IgD-negative memory B cell (primary cell): ENCODE measurements at regions not wholly inside any gene's neighbourhood (a gene's known extent, or its start where the extent isn't known, plus 50 kb on each side); places are given as distances from the start of the nearest gene placed in this dataset.

Source experiments
- H3K27ac Mint-ChIP-seq, 3 donors: one replicate each; pipeline ENCODE4 v1.8.0; 2020 to 2022; ENCODE audit warnings: mild to moderate bottlenecking in 3 of 3, mixed read lengths in 3 of 3, moderate library complexity in 1 of 3
- H3K27me3 Mint-ChIP-seq: one replicate; pipeline ENCODE4 v1.8.0; 2021; ENCODE audit warnings: mixed read lengths
- H3K36me3 Mint-ChIP-seq: one replicate; pipeline ENCODE4 v1.8.0; 2020; ENCODE audit warnings: mild to moderate bottlenecking, mixed read lengths
- H3K4me1 Mint-ChIP-seq, 3 donors: one replicate each; pipeline ENCODE4 v1.8.0; 2020 to 2022; ENCODE audit warnings: mixed read lengths in 3 of 3, mild to moderate bottlenecking in 1 of 3
- H3K4me3 Mint-ChIP-seq, 4 donors: one replicate each; pipeline ENCODE4 v1.8.0; 2020 to 2022; ENCODE audit warnings: mild to moderate bottlenecking in 4 of 4, mixed read lengths in 4 of 4, moderate library complexity in 3 of 4
- H3K9me3 Mint-ChIP-seq, 3 donors: one replicate each; pipeline ENCODE4 v1.8.0; 2020 to 2021; ENCODE audit warnings: mixed read lengths in 3 of 3, mild to moderate bottlenecking in 1 of 3

DNA sequence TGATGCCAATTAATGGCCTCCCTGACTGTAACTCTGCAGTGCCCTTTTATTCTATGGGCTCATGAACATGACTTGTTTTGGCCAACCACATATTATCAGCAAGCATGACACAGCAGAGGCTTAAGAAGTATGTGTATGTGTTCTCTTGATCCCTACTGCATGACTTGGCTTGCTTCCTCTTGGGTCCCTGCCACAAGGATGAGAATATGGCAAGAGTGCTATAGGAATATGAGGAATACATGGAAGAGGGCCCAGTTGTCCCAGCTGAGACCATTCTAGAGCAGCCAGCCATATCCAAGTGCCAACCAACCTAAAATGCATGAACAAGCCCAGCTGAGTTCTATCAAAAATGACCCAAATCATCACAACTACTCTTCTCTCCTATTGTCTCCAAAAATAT, 576.7 kb upstream of the PCDH9 start:
- no peaks in the 10 kb centered on the region for H3K36me3 Mint-ChIP-seq
- no peak overlapping the region for H3K27ac Mint-ChIP-seq
- H3K4me1 Mint-ChIP-seq, result no peaks in the 10 kb centered on the region
- no peak overlapping the region for H3K4me3 Mint-ChIP-seq
- H3K27me3 Mint-ChIP-seq, result no peaks in the 10 kb centered on the region
- H3K9me3 Mint-ChIP-seq, result peaks cover 2 to 3% (median 2%) of the 10 kb centered on the region in 3 donors

- H3K27me3 Mint-ChIP-seq, result no peaks in the 10 kb centered on the region
- H3K4me3 Mint-ChIP-seq, result no peak overlapping the region
- peaks cover 0 to 3% (median 2%) of the 10 kb centered on the region in 3 donors for H3K9me3 Mint-ChIP-seq
- no peaks in the 10 kb centered on the region for H3K36me3 Mint-ChIP-seq
- no peak overlapping the region for H3K27ac Mint-ChIP-seq
- no peaks in the 10 kb centered on the region for H3K4me1 Mint-ChIP-seq
Measured at GRCh38 chr13:67803118-67803517, 573.0 kb upstream of the PCDH9 start.

DNA sequence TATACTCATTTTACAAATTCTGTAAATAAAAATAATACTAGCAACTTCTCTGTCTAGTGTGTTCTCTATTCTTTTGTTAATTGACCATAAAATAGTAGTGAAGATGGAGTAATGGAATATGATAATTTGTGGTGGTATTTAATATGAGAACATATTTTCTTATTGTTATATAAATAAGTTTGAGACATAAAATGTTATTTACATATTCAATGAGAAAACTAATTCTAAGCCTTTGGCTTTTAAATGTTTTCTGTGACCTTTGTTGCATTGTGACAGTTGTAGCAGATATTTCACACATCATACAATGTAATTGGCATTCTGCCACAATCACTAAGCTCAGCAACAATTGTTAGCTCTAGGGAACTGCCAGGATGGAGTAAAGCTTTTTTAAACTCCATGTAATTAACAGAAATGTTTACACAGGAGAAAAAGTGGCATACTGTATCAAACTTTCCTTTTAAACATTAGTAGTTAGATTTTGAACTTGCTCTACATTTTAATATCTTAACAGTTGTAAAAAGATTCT, 562.1 kb upstream of the PCDH9 start:
- Mint-ChIP-seq H3K4me1 (no peaks in the 10 kb centered on the region), H3K9me3 (peaks cover 1 to 4% (median 2%) of the 10 kb centered on the region in 3 donors), H3K27ac (no peak overlapping the region), H3K4me3 (no peak overlapping the region), H3K27me3 (no peaks in the 10 kb centered on the region), H3K36me3 (no peaks in the 10 kb centered on the region)

DNA sequence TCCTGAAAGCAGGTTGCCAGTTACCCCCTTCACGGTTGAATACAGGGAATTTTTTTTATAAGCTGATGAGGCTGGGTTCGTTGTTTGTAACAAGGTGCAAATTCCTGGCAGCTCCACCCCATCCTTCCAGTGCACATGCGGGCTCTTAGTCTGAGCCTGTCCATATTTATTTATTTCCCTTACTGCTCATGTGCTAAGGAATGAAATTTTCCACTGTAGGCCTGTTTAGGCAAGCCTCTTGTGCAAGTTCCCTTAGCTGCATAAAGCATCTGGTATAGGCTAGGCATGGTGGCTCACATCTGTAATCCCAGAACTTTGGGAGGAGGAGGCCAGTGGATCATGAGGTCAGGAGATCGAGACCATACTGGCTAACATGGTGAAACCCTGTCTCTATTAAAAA, 560.9 kb upstream of the PCDH9 start:
- H3K27ac Mint-ChIP-seq, result no peak overlapping the region
- no peaks in the 10 kb centered on the region for H3K36me3 Mint-ChIP-seq
- no peaks in the 10 kb centered on the region for H3K4me1 Mint-ChIP-seq
- no peaks in the 10 kb centered on the region for H3K27me3 Mint-ChIP-seq
- no peak overlapping the region for H3K4me3 Mint-ChIP-seq
- H3K9me3 Mint-ChIP-seq, result peaks cover 2 to 4% (median 2%) of the 10 kb centered on the region in 3 donors

GRCh38 chr13:67776151-67776550, 546.0 kb upstream of the PCDH9 start:
- Mint-ChIP-seq H3K36me3 (no peaks in the 10 kb centered on the region), H3K27me3 (no peaks in the 10 kb centered on the region), H3K4me3 (no peak overlapping the region), H3K9me3 (peaks cover 0 to 7% (median 4%) of the 10 kb centered on the region in 3 donors), H3K4me1 (no peaks in the 10 kb centered on the region), H3K27ac (no peak overlapping the region)

DNA sequence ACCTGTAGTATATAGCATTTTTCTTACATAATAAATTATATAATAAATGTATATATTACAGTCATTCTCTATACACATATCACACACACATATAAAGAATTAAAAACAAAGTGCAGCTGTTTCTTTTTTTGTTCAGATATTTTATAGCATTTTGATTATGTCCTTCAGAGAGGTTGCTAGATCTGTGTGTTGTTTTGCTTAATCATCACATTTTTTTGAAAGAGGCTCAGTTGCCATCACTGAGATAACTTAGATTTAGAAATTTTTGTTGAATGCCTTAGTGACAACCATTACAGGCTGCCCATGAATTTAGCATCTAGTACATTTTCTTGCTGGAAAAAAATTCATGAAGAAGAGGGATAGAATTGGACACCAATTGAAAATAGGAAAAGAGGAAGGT, 545.2 kb upstream of the PCDH9 start:
- H3K27ac Mint-ChIP-seq, result no peak overlapping the region
- H3K27me3 Mint-ChIP-seq, result no peaks in the 10 kb centered on the region
- H3K9me3 Mint-ChIP-seq, result peaks cover 0 to 7% (median 4%) of the 10 kb centered on the region in 3 donors
- H3K4me1 Mint-ChIP-seq, result no peaks in the 10 kb centered on the region
- no peaks in the 10 kb centered on the region for H3K36me3 Mint-ChIP-seq
- H3K4me3 Mint-ChIP-seq, result no peak overlapping the region

- Mint-ChIP-seq H3K27ac (no peak overlapping the region), H3K4me1 (no peaks in the 10 kb centered on the region), H3K9me3 (peaks cover 0 to 7% (median 5%) of the 10 kb centered on the region in 3 donors), H3K36me3 (no peaks in the 10 kb centered on the region), H3K27me3 (no peaks in the 10 kb centered on the region), H3K4me3 (no peak overlapping the region)
Measured at GRCh38 chr13:67772807-67773453, 542.8 kb upstream of the PCDH9 start.

DNA sequence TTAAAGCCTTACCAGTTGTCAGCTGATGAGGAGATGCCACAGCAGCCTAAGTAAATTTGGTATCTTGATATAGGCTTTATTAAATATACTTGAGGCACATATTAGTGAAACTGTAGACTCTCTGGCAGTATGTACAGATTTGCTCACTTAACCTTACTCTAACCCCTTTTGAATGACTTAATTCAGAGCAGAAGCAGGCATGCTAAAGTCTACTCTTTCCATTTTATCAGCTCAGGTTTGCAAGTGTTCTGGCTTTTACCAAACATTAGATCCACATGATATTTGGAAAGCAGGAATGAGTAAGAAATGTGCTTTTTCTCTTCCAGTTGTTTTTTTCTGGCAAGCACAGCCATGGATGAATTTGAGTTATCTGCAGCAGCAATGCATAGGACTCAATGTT, 541.0 kb upstream of the PCDH9 start:
- H3K36me3 Mint-ChIP-seq, result no peaks in the 10 kb centered on the region
- no peaks in the 10 kb centered on the region for H3K27me3 Mint-ChIP-seq
- no peaks in the 10 kb centered on the region for H3K4me1 Mint-ChIP-seq
- peaks cover 0 to 8% (median 5%) of the 10 kb centered on the region in 3 donors for H3K9me3 Mint-ChIP-seq
- H3K4me3 Mint-ChIP-seq, result no peak overlapping the region
- no peak overlapping the region for H3K27ac Mint-ChIP-seq

- Mint-ChIP-seq H3K4me3 (no peak overlapping the region), H3K27me3 (no peaks in the 10 kb centered on the region)
Measured at GRCh38 chr13:67769987-67770341, 539.8 kb upstream of the PCDH9 start.

GRCh38 chr13:67769063-67769986, 539.2 kb upstream of the PCDH9 start:
- Mint-ChIP-seq H3K36me3 (no peaks in the 10 kb centered on the region), H3K4me1 (no peaks in the 10 kb centered on the region), H3K27me3 (no peaks in the 10 kb centered on the region), H3K4me3 (no peak overlapping the region), H3K9me3 (peaks cover 0 to 10% (median 5%) of the 10 kb centered on the region in 3 donors), H3K27ac (no peak overlapping the region)

More at GRCh38 chr13:67769987-67770341, 539.8 kb upstream of the PCDH9 start:
- Mint-ChIP-seq H3K27ac (no peak overlapping the region), H3K4me1 (no peaks in the 10 kb centered on the region), H3K9me3 (peaks cover 0 to 10% (median 5%) of the 10 kb centered on the region in 3 donors), H3K36me3 (no peaks in the 10 kb centered on the region)

GRCh38 chr13:67763984-67764383, 533.8 kb upstream of the PCDH9 start:
- Mint-ChIP-seq H3K36me3 (peaks cover 1% of the 10 kb centered on the region), H3K27me3 (no peaks in the 10 kb centered on the region), H3K9me3 (peaks cover 0 to 7% (median 5%) of the 10 kb centered on the region in 3 donors), H3K27ac (no peak overlapping the region), H3K4me3 (no peak overlapping the region), H3K4me1 (no peaks in the 10 kb centered on the region)

DNA sequence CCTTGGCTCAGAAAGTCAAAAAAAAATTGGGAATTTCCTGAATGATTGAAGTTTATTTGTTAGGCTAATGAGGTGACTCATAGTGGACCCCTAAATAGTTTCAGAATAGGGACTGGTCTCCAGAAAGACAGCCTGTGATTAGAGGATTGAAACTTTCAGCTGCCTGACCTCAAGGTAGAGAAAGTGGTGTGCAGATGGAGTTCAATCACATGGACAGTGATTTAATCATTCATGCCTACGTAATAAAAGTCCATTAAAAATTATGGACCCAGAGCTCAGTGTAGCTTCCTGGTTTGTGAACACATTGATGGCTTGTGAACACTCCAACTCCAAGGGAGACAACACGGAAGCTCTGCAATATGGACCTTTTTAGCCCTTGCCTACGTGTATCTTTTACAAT, 533.2 kb upstream of the PCDH9 start:
- no peaks in the 10 kb centered on the region for H3K4me1 Mint-ChIP-seq
- H3K27ac Mint-ChIP-seq, result no peak overlapping the region
- peaks cover 0 to 7% (median 5%) of the 10 kb centered on the region in 3 donors for H3K9me3 Mint-ChIP-seq
- no peaks in the 10 kb centered on the region for H3K27me3 Mint-ChIP-seq
- peaks cover 1% of the 10 kb centered on the region for H3K36me3 Mint-ChIP-seq
- H3K4me3 Mint-ChIP-seq, result no peak overlapping the region

- Mint-ChIP-seq H3K9me3 (peaks cover 0 to 7% (median 4%) of the 10 kb centered on the region in 3 donors), H3K27me3 (no peaks in the 10 kb centered on the region), H3K4me1 (no peaks in the 10 kb centered on the region), H3K4me3 (no peak overlapping the region), H3K36me3 (peaks cover 1% of the 10 kb centered on the region), H3K27ac (no peak overlapping the region)
Measured at GRCh38 chr13:67758975-67759374, 528.8 kb upstream of the PCDH9 start.

- H3K27ac Mint-ChIP-seq, result no peak overlapping the region
- H3K4me1 Mint-ChIP-seq, result no peaks in the 10 kb centered on the region
- H3K4me3 Mint-ChIP-seq, result no peak overlapping the region
Measured at GRCh38 chr13:67754012-67754411, 523.9 kb upstream of the PCDH9 start.

GRCh38 chr13:67752759-67753158, 522.6 kb upstream of the PCDH9 start:
- H3K9me3 Mint-ChIP-seq, result peaks cover 0 to 4% (median under 1%) of the 10 kb centered on the region in 3 donors

More at GRCh38 chr13:67754012-67754411, 523.9 kb upstream of the PCDH9 start:
- Mint-ChIP-seq H3K27me3 (no peaks in the 10 kb centered on the region), H3K9me3 (peaks cover 0 to 4% (median 0%) of the 10 kb centered on the region in 3 donors), H3K36me3 (no peaks in the 10 kb centered on the region)

More at GRCh38 chr13:67752759-67753158, 522.6 kb upstream of the PCDH9 start:
- Mint-ChIP-seq H3K36me3 (no peaks in the 10 kb centered on the region), H3K27ac (no peak overlapping the region), H3K4me3 (no peak overlapping the region), H3K27me3 (no peaks in the 10 kb centered on the region), H3K4me1 (no peaks in the 10 kb centered on the region)
